LNCaP clone FGC (cell line): ENCODE measurements at regions not wholly inside any gene's neighbourhood (a gene's known extent, or its start where the extent isn't known, plus 50 kb on each side); places are given as distances from the start of the nearest gene placed in this dataset.
"Not testable (repeated sequence)": the region's sequence is repeated elsewhere in the genome, so short reads cannot be mapped to it uniquely, and the experiment has no call there.

Experiments used
- DNase-seq: peaks from one replicate; pipeline ENCODE4 v3.0.0-alpha.2; 2011; ENCODE audit warnings: low read depth
- H3K4me3 ChIP-seq: 2 replicates; pipeline ENCODE4 v1.5.1; 2011; ENCODE audit warnings: mild to moderate bottlenecking, low read depth, low read length, control low read depth
- TF ChIP-seq, protein P1 (sequence below): IDR thresholded peaks from 2 replicates; pipeline ENCODE4 v1.5.1; 2012; ENCODE audit warnings: mild to moderate bottlenecking; ENCODE audit not compliant: control insufficient read depth, insufficient read depth; ENCODE audit errors: extremely low read depth

DNA sequence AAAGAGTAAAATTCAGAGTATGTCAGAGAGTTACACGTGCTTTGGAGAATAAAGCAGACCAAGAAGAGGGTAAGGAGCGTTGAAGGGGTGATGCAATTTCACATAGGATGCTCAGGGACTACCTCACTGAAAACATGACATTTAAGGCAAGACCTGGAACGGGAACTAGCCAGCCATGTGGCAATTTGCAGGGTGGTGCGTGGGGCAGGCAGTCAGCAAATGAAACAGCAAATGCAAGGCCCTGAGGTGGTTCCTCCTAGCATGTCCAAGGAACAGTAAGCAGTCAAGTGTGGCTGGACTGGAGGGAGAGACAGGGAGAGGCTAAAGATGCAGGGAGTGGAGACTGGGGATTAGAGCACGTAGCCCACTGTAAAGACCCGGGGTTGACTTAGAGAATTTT lies 146.1 kb upstream of the LPP start:
- TF ChIP-seq, protein P1, sequence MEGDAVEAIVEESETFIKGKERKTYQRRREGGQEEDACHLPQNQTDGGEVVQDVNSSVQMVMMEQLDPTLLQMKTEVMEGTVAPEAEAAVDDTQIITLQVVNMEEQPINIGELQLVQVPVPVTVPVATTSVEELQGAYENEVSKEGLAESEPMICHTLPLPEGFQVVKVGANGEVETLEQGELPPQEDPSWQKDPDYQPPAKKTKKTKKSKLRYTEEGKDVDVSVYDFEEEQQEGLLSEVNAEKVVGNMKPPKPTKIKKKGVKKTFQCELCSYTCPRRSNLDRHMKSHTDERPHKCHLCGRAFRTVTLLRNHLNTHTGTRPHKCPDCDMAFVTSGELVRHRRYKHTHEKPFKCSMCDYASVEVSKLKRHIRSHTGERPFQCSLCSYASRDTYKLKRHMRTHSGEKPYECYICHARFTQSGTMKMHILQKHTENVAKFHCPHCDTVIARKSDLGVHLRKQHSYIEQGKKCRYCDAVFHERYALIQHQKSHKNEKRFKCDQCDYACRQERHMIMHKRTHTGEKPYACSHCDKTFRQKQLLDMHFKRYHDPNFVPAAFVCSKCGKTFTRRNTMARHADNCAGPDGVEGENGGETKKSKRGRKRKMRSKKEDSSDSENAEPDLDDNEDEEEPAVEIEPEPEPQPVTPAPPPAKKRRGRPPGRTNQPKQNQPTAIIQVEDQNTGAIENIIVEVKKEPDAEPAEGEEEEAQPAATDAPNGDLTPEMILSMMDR, result no peak
- no peak for DNase-seq
- no peak overlapping the region for H3K4me3 ChIP-seq

GRCh38 chr3:188008582-188009213 lies 145.3 kb upstream of the LPP start:
- H3K4me3 ChIP-seq, result no peak overlapping the region
- DNase-seq, result no peak
- TF ChIP-seq, protein P1, result no peak

GRCh38 chr3:188010478-188010877 lies 143.5 kb upstream of the LPP start:
- TF ChIP-seq, protein P1, result no peak
- DNase-seq, result no peak
- no peak overlapping the region for H3K4me3 ChIP-seq

DNA sequence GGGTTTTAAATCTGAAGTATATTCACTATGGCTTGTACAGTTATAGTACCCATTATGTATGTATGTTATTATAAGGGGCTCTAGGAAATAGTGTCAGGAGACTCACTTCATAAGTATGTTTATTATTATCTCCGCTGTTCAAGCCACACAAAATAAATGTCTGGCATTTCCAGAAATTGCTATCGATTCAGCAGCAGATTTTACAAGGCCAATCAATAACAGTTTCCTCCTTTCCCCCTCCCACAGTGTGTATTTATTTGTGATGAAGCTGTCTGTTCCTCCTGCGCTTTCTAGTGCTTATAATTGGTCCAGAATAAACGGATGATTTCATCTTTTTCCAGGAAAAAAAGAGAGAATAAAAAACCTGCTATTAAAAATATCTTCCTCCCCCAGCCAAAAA lies 134.2 kb upstream of the LPP start:
- no peak overlapping the region for H3K4me3 ChIP-seq
- no peak for DNase-seq
- TF ChIP-seq, protein P1, result no peak

GRCh38 chr3:188021041-188021440 lies 132.9 kb upstream of the LPP start:
- DNase-seq, result no peak
- H3K4me3 ChIP-seq, result no peak overlapping the region
- TF ChIP-seq, protein P1, result no peak

- no peak for DNase-seq
- no peak overlapping the region for H3K4me3 ChIP-seq
- TF ChIP-seq, protein P1, result no peak
Observed at GRCh38 chr3:188021502-188022040, 132.4 kb upstream of the LPP start.

- not testable (repeated sequence) for DNase-seq, H3K4me3 ChIP-seq
Observed at GRCh38 chr3:188022902-188023301, 131.1 kb upstream of the LPP start.

- H3K4me3 ChIP-seq, result no peak overlapping the region
- TF ChIP-seq, protein P1, result no peak
- no peak for DNase-seq
Observed at GRCh38 chr3:188025555-188025954, 128.4 kb upstream of the LPP start.
